HCT116 (cell line): ENCODE measurements at regions not wholly inside any gene's neighbourhood (a gene's known extent, or its start where the extent isn't known, plus 50 kb on each side); places are given as distances from the start of the nearest gene placed in this dataset.

ENCODE experiments used
- ATAC-seq: fragments of 200-7000 bp; cut with Tn5 transposase; 2 replicates; pipeline ENCODE4 v1.9.1; 2020; ENCODE audit warnings: mild to moderate bottlenecking, moderate library complexity
- BruUV-seq: library from RNA; stranded (reverse); fragments of 400-500 nt; replicated peaks from 2 replicates; lab custom pipeline; 2021; lab: Mats Ljungman, UMichigan
- CTCF ChIA-PET: fragments of 300-600 bp; sonication (Branson Sonifier 250); formaldehyde crosslinking; loops from one replicate; lab custom pipeline; 2021; ENCODE audit warnings: antibody characterized with exemption; lab: Charles Lee
- POLR2A ChIA-PET: fragments of 300-600, 350-600 bp; sonication (Branson Sonifier 250); formaldehyde crosslinking; loops from one replicate; lab custom pipeline; 2021; ENCODE audit warnings: antibody characterized with exemption; lab: Charles Lee
- RAD21 ChIA-PET, 2 experiments: fragments of 300-600 bp; sonication (Branson Sonifier 250); formaldehyde crosslinking; loops; one replicate each; lab custom pipeline; 2023; ENCODE audit warnings: low total read pairs in 2 of 2; ENCODE audit not compliant: uncharacterized antibody in 2 of 2, unreplicated experiment in 2 of 2, low non-redundant PET in 1 of 2; lab: Charles Lee
- DNase-seq: peaks from one replicate; pipeline ENCODE4 v3.0.0-alpha.2; 2010; ENCODE audit warnings: low read depth, low spot score
- H2AFZ ChIP-seq: fragments of 200-600 bp; shearing (Covaris generic), sonication (generic); 2 replicates; pipeline ENCODE4 v1.6.1; 2017; ENCODE audit warnings: low read depth, mixed run types, mixed read lengths, antibody characterized with exemption, low read length; ENCODE audit not compliant: poor library complexity, severe bottlenecking
- H3K27ac ChIP-seq: 2 replicates; pipeline ENCODE4 v1.5.1; 2012; ENCODE audit warnings: low read depth, low read length
- H3K27me3 ChIP-seq: fragments of 200-600 bp; sonication (generic); 2 replicates; pipeline ENCODE4 v1.6.1; 2016; ENCODE audit warnings: mixed run types, low read length, mixed read lengths; ENCODE audit not compliant: insufficient read depth
- H3K36me3 ChIP-seq, 2 experiments: fragments of 200-500 bp in 1 of 2; fragments of 200-600 bp in 1 of 2; sonication (Bioruptor generic) in 1 of 2; sonication (generic) in 1 of 2; 2 replicates each; pipeline versions ENCODE4 v1.5.1 to v1.6.1; 2014 to 2016; ENCODE audit warnings: low read length in 2 of 2, inconsistent platforms in 1 of 2, mixed read lengths in 1 of 2, mixed run types in 1 of 2; ENCODE audit not compliant: insufficient read depth in 2 of 2, control insufficient read depth in 1 of 2
- H3K4me1 ChIP-seq, 2 experiments: fragments of 200-600 bp in 1 of 2; sonication (generic) in 1 of 2; 2 replicates each; pipeline versions ENCODE4 v1.5.1 to v1.6.1; 2012 to 2017; ENCODE audit warnings: low read length in 2 of 2, inconsistent platforms in 1 of 2, mild to moderate bottlenecking in 1 of 2, mixed read lengths in 1 of 2, mixed run types in 1 of 2, moderate library complexity in 1 of 2; ENCODE audit not compliant: insufficient read depth in 2 of 2, control insufficient read depth in 1 of 2
- H3K4me2 ChIP-seq: fragments of 200-600 bp; sonication (generic); 2 replicates; pipeline ENCODE4 v1.6.1; 2017; ENCODE audit warnings: mixed run types, low read length, mixed read lengths
- H3K4me3 ChIP-seq, 2 experiments: fragments of 200-600 bp in 1 of 2; sonication (generic) in 1 of 2; replicated peaks in 1 of 2; 2 replicates each; pipeline ENCODE4 v1.5.1; 2011 to 2016; ENCODE audit warnings: low read length in 2 of 2, control low read depth in 1 of 2, low read depth in 1 of 2, mild to moderate bottlenecking in 1 of 2, mixed read lengths in 1 of 2, mixed run types in 1 of 2
- H3K79me2 ChIP-seq: fragments of 200-600 bp; sonication (generic); 2 replicates; pipeline ENCODE4 v1.6.1; 2017; ENCODE audit warnings: mild to moderate bottlenecking, mixed run types, low read length, moderate library complexity, mixed read lengths; ENCODE audit not compliant: insufficient read depth
- H3K9ac ChIP-seq: fragments of 200-600 bp; sonication (generic); 2 replicates; pipeline ENCODE4 v1.6.1; 2016; ENCODE audit warnings: low read length, mixed read lengths
- H3K9me2 ChIP-seq: fragments of 200-600 bp; sonication (generic), shearing (Covaris generic); 2 replicates; pipeline ENCODE4 v1.6.1; 2017; ENCODE audit warnings: mixed run types, mild to moderate bottlenecking, moderate library complexity; ENCODE audit not compliant: insufficient read depth
- H3K9me3 ChIP-seq, 2 experiments: fragments of 200-500 bp in 1 of 2; fragments of 200-600 bp in 1 of 2; sonication (Bioruptor generic) in 1 of 2; sonication (generic) in 1 of 2; 2 replicates each; pipeline ENCODE4 v1.6.1; 2014 to 2017; ENCODE audit warnings: low read length in 2 of 2, mixed read lengths in 2 of 2, inconsistent platforms in 1 of 2, low read depth in 1 of 2, mild to moderate bottlenecking in 1 of 2, mixed run types in 1 of 2, moderate library complexity in 1 of 2; ENCODE audit not compliant: control insufficient read depth in 1 of 2, insufficient read depth in 1 of 2
- H4K20me1 ChIP-seq: fragments of 200-600 bp; sonication (generic), shearing (Covaris generic); 2 replicates; pipeline ENCODE4 v1.6.1; 2017; ENCODE audit warnings: mixed run types, mild to moderate bottlenecking, moderate library complexity; ENCODE audit not compliant: insufficient read depth
- CBX3 ChIP-seq: IDR thresholded peaks from 2 replicates; pipeline ENCODE4 v1.6.1; 2012; ENCODE audit warnings: low read depth
- CEBPB ChIP-seq: IDR thresholded peaks from 2 replicates; pipeline ENCODE4 v1.6.1; 2012; ENCODE audit warnings: low read depth
- ELF1 ChIP-seq: IDR thresholded peaks from 2 replicates; pipeline ENCODE4 v1.6.1; 2012; ENCODE audit warnings: low read depth, borderline replicate concordance
- EZH2 ChIP-seq: fragments of 200-600 bp; sonication (generic); IDR thresholded peaks from 2 replicates; pipeline ENCODE4 v1.6.1; 2017; ENCODE audit warnings: antibody characterized with exemption, mixed run types
- FOSL1 ChIP-seq: IDR thresholded peaks from 2 replicates; pipeline ENCODE4 v1.6.1; 2012; ENCODE audit warnings: low read depth
- POLR2A ChIP-seq: IDR thresholded peaks from 2 replicates; pipeline ENCODE4 v1.7.0; 2011; ENCODE audit warnings: borderline replicate concordance; ENCODE audit not compliant: insufficient read depth, insufficient read length; ENCODE audit errors: extremely low read depth
- REST ChIP-seq: IDR thresholded peaks from 2 replicates; pipeline ENCODE4 v1.6.1; 2012; ENCODE audit warnings: low read depth
- SIN3A ChIP-seq: IDR thresholded peaks from 2 replicates; pipeline ENCODE4 v1.6.1; 2012; ENCODE audit warnings: low read depth
- SP1 ChIP-seq: IDR thresholded peaks from 2 replicates; pipeline ENCODE4 v1.6.1; 2012; ENCODE audit warnings: low read depth
- SRF ChIP-seq: IDR thresholded peaks from 2 replicates; pipeline ENCODE4 v1.6.1; 2012; ENCODE audit warnings: low read depth
- TCF7L2 ChIP-seq: IDR thresholded peaks from 2 replicates; pipeline ENCODE4 v1.7.0; 2011; ENCODE audit warnings: borderline replicate concordance, inconsistent platforms; ENCODE audit not compliant: insufficient read depth, insufficient read length; ENCODE audit errors: extremely low read depth
- YY1 ChIP-seq: IDR thresholded peaks from 2 replicates; pipeline ENCODE4 v1.6.1; 2011; ENCODE audit warnings: low read length, low read depth, moderate library complexity, mild to moderate bottlenecking; ENCODE audit not compliant: insufficient replicate concordance; ENCODE audit errors: extremely low read depth
- intact Hi-C: fragments of 100-400 bp; cut with micrococcal nuclease; formaldehyde crosslinking; loops from 2 replicates; pipeline ENCODE4 v1.10.0; 2022
- TF ChIP-seq, protein P1 (sequence below): IDR thresholded peaks from 2 replicates; pipeline ENCODE4 v1.6.1; 2012
- TF ChIP-seq, protein P2 (sequence below): IDR thresholded peaks from 2 replicates; pipeline ENCODE4 v1.6.1; 2011; ENCODE audit warnings: mild to moderate bottlenecking, low read length, moderate library complexity; ENCODE audit not compliant: insufficient replicate concordance; ENCODE audit errors: extremely low read depth
- TF ChIP-seq, protein P3 (sequence below), 3 experiments: fragments of 200-600 bp in 1 of 3; sonication (generic) in 1 of 3; IDR thresholded peaks in 2 of 3; conservative IDR thresholded peaks in 1 of 3; 2 replicates each; pipeline ENCODE4 v1.5.1; 2012 to 2017; ENCODE audit warnings: low read depth in 2 of 3, low read length in 2 of 3, antibody characterized with exemption in 1 of 3, borderline replicate concordance in 1 of 3, control low read depth in 1 of 3, mild to moderate bottlenecking in 1 of 3, mixed read lengths in 1 of 3, mixed run types in 1 of 3, moderate library complexity in 1 of 3; ENCODE audit not compliant: insufficient read depth in 1 of 3

DNA sequence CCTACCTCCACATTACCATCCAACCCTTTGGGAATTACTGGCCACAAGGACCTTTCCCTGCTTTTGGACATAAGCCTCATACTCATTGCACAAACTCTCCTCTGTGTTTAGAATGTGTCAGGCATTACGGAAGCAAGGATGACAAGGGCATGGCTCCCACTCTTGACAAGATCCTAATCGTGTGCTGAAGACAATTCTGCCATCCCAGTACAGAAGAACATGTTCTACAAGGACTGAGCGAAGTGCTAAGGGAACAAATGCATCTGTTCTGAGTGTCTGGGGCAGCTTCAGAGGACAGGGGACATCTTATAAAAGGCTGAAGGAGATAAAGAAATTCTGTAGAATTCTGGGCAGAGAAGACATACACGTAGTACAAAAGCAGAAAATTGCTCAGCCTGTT, 378.5 kb upstream of the CAMK1G start:
- TF ChIP-seq, protein P1, sequence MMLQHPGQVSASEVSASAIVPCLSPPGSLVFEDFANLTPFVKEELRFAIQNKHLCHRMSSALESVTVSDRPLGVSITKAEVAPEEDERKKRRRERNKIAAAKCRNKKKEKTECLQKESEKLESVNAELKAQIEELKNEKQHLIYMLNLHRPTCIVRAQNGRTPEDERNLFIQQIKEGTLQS, result no peak
- TF ChIP-seq EZH2, result no peak
- no peak for TF ChIP-seq SP1
- TF ChIP-seq TCF7L2, result no peak
- TF ChIP-seq POLR2A, result no peak
- no peak for TF ChIP-seq CEBPB
- TF ChIP-seq CBX3, result no peak
- TF ChIP-seq SRF, result no peak
- TF ChIP-seq YY1, result no peak
- TF ChIP-seq, protein P2, sequence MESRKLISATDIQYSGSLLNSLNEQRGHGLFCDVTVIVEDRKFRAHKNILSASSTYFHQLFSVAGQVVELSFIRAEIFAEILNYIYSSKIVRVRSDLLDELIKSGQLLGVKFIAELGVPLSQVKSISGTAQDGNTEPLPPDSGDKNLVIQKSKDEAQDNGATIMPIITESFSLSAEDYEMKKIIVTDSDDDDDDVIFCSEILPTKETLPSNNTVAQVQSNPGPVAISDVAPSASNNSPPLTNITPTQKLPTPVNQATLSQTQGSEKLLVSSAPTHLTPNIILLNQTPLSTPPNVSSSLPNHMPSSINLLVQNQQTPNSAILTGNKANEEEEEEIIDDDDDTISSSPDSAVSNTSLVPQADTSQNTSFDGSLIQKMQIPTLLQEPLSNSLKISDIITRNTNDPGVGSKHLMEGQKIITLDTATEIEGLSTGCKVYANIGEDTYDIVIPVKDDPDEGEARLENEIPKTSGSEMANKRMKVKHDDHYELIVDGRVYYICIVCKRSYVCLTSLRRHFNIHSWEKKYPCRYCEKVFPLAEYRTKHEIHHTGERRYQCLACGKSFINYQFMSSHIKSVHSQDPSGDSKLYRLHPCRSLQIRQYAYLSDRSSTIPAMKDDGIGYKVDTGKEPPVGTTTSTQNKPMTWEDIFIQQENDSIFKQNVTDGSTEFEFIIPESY, result no peak
- TF ChIP-seq, protein P3, sequence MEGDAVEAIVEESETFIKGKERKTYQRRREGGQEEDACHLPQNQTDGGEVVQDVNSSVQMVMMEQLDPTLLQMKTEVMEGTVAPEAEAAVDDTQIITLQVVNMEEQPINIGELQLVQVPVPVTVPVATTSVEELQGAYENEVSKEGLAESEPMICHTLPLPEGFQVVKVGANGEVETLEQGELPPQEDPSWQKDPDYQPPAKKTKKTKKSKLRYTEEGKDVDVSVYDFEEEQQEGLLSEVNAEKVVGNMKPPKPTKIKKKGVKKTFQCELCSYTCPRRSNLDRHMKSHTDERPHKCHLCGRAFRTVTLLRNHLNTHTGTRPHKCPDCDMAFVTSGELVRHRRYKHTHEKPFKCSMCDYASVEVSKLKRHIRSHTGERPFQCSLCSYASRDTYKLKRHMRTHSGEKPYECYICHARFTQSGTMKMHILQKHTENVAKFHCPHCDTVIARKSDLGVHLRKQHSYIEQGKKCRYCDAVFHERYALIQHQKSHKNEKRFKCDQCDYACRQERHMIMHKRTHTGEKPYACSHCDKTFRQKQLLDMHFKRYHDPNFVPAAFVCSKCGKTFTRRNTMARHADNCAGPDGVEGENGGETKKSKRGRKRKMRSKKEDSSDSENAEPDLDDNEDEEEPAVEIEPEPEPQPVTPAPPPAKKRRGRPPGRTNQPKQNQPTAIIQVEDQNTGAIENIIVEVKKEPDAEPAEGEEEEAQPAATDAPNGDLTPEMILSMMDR (IDR thresholded peaks at IDR 0.05 in 2 of 3, conservative IDR thresholded peaks at IDR 0.05 in 1 of 3; ENCODE audit: borderline replicate concordance in 1 of 3, insufficient read depth in 1 of 3, low read depth in 2 of 3, low read length in 2 of 3), result no peak
- TF ChIP-seq ELF1, result no peak
- no peak for TF ChIP-seq FOSL1
- TF ChIP-seq SIN3A, result no peak
- no peak for TF ChIP-seq REST
- no peak overlapping the region for H3K4me3 ChIP-seq
- H3K79me2 ChIP-seq, result no peaks in the 10 kb centered on the region
- no peak overlapping the region for H2AFZ ChIP-seq
- no peaks in the 10 kb centered on the region for H3K9me3 ChIP-seq
- H4K20me1 ChIP-seq, result no peaks in the 10 kb centered on the region
- ChIA-PET RAD21 (no interaction called here), CTCF (no interaction called here), POLR2A (no interaction called here)
- H3K27me3 ChIP-seq, result peaks cover 37% of the 10 kb centered on the region
- no peak overlapping the region for H3K27ac ChIP-seq
- H3K4me2 ChIP-seq, result no peak overlapping the region
- BruUV-seq, result no TSS peak
- no peaks in the 10 kb centered on the region for H3K36me3 ChIP-seq
- H3K4me1 ChIP-seq, result no peaks in the 10 kb centered on the region
- no peak overlapping the region for H3K9ac ChIP-seq
- ATAC-seq, result no peak
- no peak for DNase-seq
- intact Hi-C loops, result loop anchor here (5.0 kb wide), 1 partner anchor 553 kb away; no protein-coding TSS in a partner anchor
- H3K9me2 ChIP-seq, result no peaks in the 10 kb centered on the region
